ENCODE measurements at regions not wholly inside any gene's neighbourhood (a gene's known extent, or its start where the extent isn't known, plus 50 kb on each side); places are given as distances from the start of the nearest gene placed in this dataset.

DNA sequence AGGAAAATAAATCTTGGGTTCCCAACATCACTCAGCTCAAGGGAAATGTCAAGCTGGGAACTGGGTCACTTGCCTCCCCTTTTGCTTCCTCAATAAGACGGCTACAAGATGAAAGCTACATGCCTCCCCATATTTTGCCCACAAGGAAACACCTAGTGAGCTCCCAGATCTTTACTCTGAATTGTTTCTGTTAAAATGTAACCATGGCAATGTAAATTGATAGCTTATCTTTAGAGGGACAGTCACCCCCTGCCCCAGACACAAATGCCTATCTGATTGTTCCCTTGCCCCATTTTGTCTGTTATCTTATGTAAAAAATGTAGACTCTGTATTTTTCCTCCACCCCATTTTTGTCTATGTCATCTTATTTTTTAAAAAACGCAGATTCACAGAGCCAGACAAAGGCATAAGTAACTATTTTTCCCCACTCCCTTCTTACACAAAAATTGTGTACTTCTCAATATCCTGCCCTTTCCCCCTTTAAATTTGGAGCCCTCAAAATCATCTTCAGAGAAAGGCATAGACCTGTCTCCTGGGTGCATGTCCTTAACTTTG is 288.7 kb upstream of the ERCC4 start:
- no peaks in the 10 kb centered on the region for H3K9me3 ChIP-seq (replicated peaks; ENCODE audit: control insufficient read depth, insufficient read depth, low read depth, low read length)
- CTCF ChIA-PET (ENCODE audit: low intra/inter-chr PET ratio), result no interaction called here
- TF ChIP-seq, protein P1, sequence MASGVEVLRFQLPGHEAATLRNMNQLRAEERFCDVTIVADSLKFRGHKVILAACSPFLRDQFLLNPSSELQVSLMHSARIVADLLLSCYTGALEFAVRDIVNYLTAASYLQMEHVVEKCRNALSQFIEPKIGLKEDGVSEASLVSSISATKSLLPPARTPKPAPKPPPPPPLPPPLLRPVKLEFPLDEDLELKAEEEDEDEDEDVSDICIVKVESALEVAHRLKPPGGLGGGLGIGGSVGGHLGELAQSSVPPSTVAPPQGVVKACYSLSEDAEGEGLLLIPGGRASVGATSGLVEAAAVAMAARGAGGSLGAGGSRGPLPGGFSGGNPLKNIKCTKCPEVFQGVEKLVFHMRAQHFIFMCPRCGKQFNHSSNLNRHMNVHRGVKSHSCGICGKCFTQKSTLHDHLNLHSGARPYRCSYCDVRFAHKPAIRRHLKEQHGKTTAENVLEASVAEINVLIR (CRISPR knock-in tag; IDR thresholded peaks at IDR 0.05), result no peak
- TF ChIP-seq MTA3 (IDR thresholded peaks at IDR 0.05; ENCODE audit: borderline replicate concordance) (no peak), ZNF316 (IDR thresholded peaks at IDR 0.05) (peak; percentile 74), RBFOX2 (IDR thresholded peaks at IDR 0.05; ENCODE audit: low read depth, low read length) (no peak), RBM22 (IDR thresholded peaks at IDR 0.05; ENCODE audit: low read depth, low read length, poor library complexity, severe bottlenecking) (no peak), ZNF57 (CRISPR knock-in tag; IDR thresholded peaks at IDR 0.05) (no peak), PCBP2 (IDR thresholded peaks at IDR 0.05; ENCODE audit: low read depth, low read length, poor library complexity, severe bottlenecking) (no peak)
- TF ChIP-seq, protein P2, sequence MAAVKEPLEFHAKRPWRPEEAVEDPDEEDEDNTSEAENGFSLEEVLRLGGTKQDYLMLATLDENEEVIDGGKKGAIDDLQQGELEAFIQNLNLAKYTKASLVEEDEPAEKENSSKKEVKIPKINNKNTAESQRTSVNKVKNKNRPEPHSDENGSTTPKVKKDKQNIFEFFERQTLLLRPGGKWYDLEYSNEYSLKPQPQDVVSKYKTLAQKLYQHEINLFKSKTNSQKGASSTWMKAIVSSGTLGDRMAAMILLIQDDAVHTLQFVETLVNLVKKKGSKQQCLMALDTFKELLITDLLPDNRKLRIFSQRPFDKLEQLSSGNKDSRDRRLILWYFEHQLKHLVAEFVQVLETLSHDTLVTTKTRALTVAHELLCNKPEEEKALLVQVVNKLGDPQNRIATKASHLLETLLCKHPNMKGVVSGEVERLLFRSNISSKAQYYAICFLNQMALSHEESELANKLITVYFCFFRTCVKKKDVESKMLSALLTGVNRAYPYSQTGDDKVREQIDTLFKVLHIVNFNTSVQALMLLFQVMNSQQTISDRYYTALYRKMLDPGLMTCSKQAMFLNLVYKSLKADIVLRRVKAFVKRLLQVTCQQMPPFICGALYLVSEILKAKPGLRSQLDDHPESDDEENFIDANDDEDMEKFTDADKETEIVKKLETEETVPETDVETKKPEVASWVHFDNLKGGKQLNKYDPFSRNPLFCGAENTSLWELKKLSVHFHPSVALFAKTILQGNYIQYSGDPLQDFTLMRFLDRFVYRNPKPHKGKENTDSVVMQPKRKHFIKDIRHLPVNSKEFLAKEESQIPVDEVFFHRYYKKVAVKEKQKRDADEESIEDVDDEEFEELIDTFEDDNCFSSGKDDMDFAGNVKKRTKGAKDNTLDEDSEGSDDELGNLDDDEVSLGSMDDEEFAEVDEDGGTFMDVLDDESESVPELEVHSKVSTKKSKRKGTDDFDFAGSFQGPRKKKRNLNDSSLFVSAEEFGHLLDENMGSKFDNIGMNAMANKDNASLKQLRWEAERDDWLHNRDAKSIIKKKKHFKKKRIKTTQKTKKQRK (IDR thresholded peaks at IDR 0.05; ENCODE audit: borderline replicate concordance, low read depth, low read length), result no peak
- TF ChIP-seq, protein P3, sequence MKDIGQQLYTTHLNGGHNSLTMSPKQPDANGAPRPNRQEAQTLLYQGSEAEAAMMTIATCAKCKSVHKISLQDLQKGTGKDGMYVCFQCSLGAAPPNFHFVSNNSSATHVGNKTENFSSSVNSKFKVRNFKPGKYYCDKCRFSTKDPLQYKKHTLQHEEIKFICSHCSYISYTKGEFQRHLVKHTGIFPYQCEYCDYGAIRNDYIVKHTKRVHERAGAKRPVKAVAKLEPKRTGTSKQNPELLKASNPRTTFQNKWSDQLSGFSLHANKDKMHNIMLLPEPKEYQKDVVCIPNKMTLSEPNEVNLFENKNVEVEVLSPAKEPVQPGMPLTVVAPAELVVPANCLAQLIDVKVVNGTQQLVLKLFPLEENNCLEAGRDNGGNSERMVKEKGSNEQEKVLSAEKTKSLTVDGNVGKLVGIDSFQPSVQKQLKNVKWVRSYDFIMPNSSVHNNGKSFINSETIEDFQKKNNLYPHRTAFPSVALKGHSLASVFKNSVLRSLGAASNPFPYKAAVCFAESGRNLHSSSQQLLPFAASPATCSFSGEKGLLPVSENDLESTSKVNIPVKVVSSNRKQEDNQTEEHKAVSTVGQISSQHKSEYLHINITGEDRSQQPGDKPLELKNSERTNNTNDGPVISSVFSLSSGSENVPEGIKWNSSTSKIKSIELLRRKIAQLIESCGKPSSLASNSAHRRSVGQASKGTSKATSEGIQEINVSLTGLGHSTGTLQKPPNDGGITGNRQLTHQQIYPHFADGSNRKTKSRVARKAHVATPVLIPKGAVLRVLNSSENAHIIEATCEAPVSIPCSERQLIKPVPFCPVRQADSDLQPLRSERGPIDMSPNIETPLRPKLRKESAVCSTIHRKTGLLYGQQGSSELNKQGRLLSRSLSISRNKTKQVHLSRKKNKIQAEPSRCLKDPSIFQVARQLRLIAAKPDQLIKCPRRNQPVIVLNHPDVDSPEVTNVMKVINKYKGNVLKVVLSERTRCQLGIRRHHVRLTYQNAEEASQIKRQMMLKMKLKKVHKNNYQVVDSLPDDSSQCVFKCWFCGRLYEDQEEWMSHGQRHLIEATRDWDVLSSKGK (CRISPR knock-in tag; IDR thresholded peaks at IDR 0.05), result no peak
- TF ChIP-seq, protein P4, sequence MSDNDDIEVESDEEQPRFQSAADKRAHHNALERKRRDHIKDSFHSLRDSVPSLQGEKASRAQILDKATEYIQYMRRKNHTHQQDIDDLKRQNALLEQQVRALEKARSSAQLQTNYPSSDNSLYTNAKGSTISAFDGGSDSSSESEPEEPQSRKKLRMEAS (CRISPR knock-in tag; IDR thresholded peaks at IDR 0.05), result no peak
- TF ChIP-seq, protein P5, sequence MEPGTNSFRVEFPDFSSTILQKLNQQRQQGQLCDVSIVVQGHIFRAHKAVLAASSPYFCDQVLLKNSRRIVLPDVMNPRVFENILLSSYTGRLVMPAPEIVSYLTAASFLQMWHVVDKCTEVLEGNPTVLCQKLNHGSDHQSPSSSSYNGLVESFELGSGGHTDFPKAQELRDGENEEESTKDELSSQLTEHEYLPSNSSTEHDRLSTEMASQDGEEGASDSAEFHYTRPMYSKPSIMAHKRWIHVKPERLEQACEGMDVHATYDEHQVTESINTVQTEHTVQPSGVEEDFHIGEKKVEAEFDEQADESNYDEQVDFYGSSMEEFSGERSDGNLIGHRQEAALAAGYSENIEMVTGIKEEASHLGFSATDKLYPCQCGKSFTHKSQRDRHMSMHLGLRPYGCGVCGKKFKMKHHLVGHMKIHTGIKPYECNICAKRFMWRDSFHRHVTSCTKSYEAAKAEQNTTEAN (CRISPR knock-in tag; IDR thresholded peaks at IDR 0.05), result no peak

More for the DNA sequence above, 288.7 kb upstream of the ERCC4 start:
- Histone ChIP-seq H3K4me1 (replicated peaks in 1 of 2; ENCODE audit: control insufficient read depth in 2 of 2, insufficient read depth in 2 of 2, low read length in 2 of 2) (no peaks in the 10 kb centered on the region), H3K36me3 (ENCODE audit: control insufficient read depth, insufficient read depth, low read length) (no peaks in the 10 kb centered on the region), H3K79me2 (ENCODE audit: control insufficient read depth, insufficient read depth, low read length) (no peaks in the 10 kb centered on the region), H3K4me3 (no peak overlapping the region), H3K27ac (ENCODE audit: extremely low read depth, low read depth, low read length) (no peak overlapping the region), H2AFZ (ENCODE audit: low read depth, low read length) (no peak overlapping the region), H3K9me1 (ENCODE audit: control insufficient read depth, insufficient read depth, low read length) (peaks cover 2% of the 10 kb centered on the region), H4K20me1 (replicated peaks; ENCODE audit: control insufficient read depth, insufficient read depth, low read length) (no peaks in the 10 kb centered on the region), H3K4me2 (ENCODE audit: insufficient read depth, low read length) (no peak overlapping the region), H3K27me3 (ENCODE audit: control insufficient read depth in 2 of 2, insufficient read depth in 2 of 2, low read length in 2 of 2) (peaks cover 0 to 3% of the 10 kb centered on the region in 2 experiments; a peak in 2 of 5 replicates), H3K9ac (ENCODE audit: insufficient read depth in 1 of 2, low read depth in 2 of 2, low read length in 2 of 2) (no peak overlapping the region)
- FAIRE-seq, result no peak
- in situ Hi-C loops (cut with MboI) (no loop called here), intact Hi-C loops (cut with micrococcal nuclease) (no loop called here)
- POLR2A ChIA-PET, result interaction anchor here (0.6 to 0.8 kb wide), 2 partner anchors 8 to 16 kb away, joined by 3 to 5 read pairs; no protein-coding TSS in a partner anchor
- BruUV-seq (replicated peaks), result no TSS peak
- no peak for DNase-seq (ENCODE audit: extremely low read depth in 1 of 4, low spot score in 3 of 4)
- ATAC-seq, result no peak
- 0% methylated on average over 2 of the region's 2 CpGs for WGBS (ENCODE audit: insufficient coverage, low coverage, missing lambda C conversion rate)
